Spleen (tissue), 11 donors: ENCODE measurements at regions not wholly inside any gene's neighbourhood (a gene's known extent, or its start where the extent isn't known, plus 50 kb on each side); places are given as distances from the start of the nearest gene placed in this dataset.

Source experiments
- DNase-seq: peaks from one replicate; pipeline ENCODE4 v3.0.0-alpha.2; 2020
- H3K27ac ChIP-seq, 8 donors: fragments of 200-600 bp; sonication (generic) in 7 of 8; 1 replicate in 4 of 8; 2 replicates in 4 of 8; pipeline versions ENCODE4 v1.5.0 to v1.8.0; 2016 to 2021; ENCODE audit warnings: inconsistent platforms in 4 of 8, mild to moderate bottlenecking in 4 of 8, moderate library complexity in 1 of 8
- H3K27me3 ChIP-seq, 7 donors: fragments of 200-600 bp; sonication (generic) in 6 of 7; replicated peaks in 1 of 7; 1 replicate in 4 of 7; 2 replicates in 3 of 7; pipeline versions ENCODE4 v1.5.0 to v1.8.0; 2016 to 2021; ENCODE audit warnings: inconsistent platforms in 3 of 7, mild to moderate bottlenecking in 1 of 7
- H3K36me3 ChIP-seq, 6 donors: fragments of 200-600 bp; sonication (generic) in 5 of 6; 1 replicate in 4 of 6; 2 replicates in 2 of 6; pipeline versions ENCODE4 v1.5.0 to v1.8.0; 2016 to 2021; ENCODE audit warnings: inconsistent platforms in 2 of 6
- H3K4me1 ChIP-seq, 6 donors: fragments of 200-600 bp; sonication (generic) in 5 of 6; 1 replicate in 3 of 6; 2 replicates in 3 of 6; pipeline versions ENCODE4 v1.5.0 to v1.8.0; 2016 to 2021; ENCODE audit warnings: inconsistent platforms in 3 of 6
- H3K4me3 ChIP-seq, 8 donors: fragments of 200-600 bp; sonication (generic) in 7 of 8; 1 replicate in 4 of 8; 2 replicates in 4 of 8; pipeline versions ENCODE4 v1.5.0 to v1.8.0; 2016 to 2021; ENCODE audit warnings: inconsistent platforms in 4 of 8, mild to moderate bottlenecking in 4 of 8, moderate library complexity in 2 of 8
- H3K9me3 ChIP-seq, 8 donors: fragments of 200-600 bp; sonication (generic) in 7 of 8; 1 replicate in 4 of 8; 2 replicates in 4 of 8; pipeline versions ENCODE4 v1.5.0 to v1.8.0; 2016 to 2021; ENCODE audit warnings: inconsistent platforms in 4 of 8
- POLR2A ChIP-seq, 3 donors: fragments of 450-650 bp; IDR thresholded peaks; one replicate each; pipeline ENCODE4 v1.5.1; 2017; ENCODE audit warnings: antibody characterized with exemption in 3 of 3, mild to moderate bottlenecking in 1 of 3
- POLR2AphosphoS5 ChIP-seq, 3 donors: sonication (generic); formaldehyde crosslinking; IDR thresholded peaks; one replicate each; pipeline ENCODE4 v1.5.1; 2017; ENCODE audit warnings: antibody characterized with exemption in 3 of 3
- WGBS, 5 donors: extraction: QIAGEN DNeasy Blood & Tissue Kit in 3 of 5; methylation state at CpG; one replicate each; pipeline versions ENCODE4 v1.1.5 to v1.1.7; 2013 to 2018; 5-methylcytosine and 5-hydroxymethylcytosine counted together
- intact Hi-C: fragments of 100-400 bp; cut with DNase I; formaldehyde crosslinking; loops from one replicate; pipeline ENCODE4 v1.15.0; 2023; ENCODE audit warnings: low total_unique reads
- TF ChIP-seq, protein P1 (sequence below), 11 experiments: fragments of 200-600 bp in 7 of 11; fragments of 450-650 bp in 4 of 11; sonication (generic) in 4 of 11; IDR thresholded peaks in 8 of 11; conservative IDR thresholded peaks in 3 of 11; 1 replicate in 7 of 11; 2 replicates in 4 of 11; pipeline versions ENCODE4 v1.4.0 to v1.8.0; 2016 to 2021; ENCODE audit warnings: antibody characterized with exemption in 11 of 11, inconsistent platforms in 4 of 11, mild to moderate bottlenecking in 1 of 11
- donor health status: healthy with polysubstance abuse.
- donor health status: DM: no; HTN: no; CAD: no; lungs with moderate emphysema.
- donor health status: DM: no; HTN: no; CAD: no.
- donor health status: Bipolar disorder and iron deficiency.
- donor health status: healthy.
- donor health status: DM: no; HTN: no; CAD: no.
- donor health status: DM: yes; HTN: yes; CAD: no.

DNA sequence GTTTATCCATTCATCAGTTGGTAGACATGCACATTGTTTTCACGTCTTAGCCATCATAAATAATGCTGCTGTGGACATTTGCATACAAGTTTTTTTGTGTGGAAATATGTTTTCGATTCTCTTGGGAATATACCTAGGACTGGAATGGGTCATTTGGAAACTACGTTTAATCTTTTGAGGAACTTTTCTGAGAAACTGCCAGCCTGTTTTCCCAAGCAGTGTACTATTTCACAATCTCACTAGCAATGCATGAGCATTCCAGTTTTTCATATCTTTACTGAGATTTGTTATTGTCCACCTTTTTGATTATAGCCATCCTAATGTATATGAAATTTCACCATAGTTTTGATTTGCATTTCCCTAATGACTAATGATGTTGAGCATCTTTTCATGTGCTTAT, 95.7 kb upstream of the JAZF1 start:
- TF ChIP-seq POLR2A (IDR thresholded peaks at IDR 0.05) (no peak), POLR2AphosphoS5 (IDR thresholded peaks at IDR 0.05) (no peak)
- TF ChIP-seq, protein P1, sequence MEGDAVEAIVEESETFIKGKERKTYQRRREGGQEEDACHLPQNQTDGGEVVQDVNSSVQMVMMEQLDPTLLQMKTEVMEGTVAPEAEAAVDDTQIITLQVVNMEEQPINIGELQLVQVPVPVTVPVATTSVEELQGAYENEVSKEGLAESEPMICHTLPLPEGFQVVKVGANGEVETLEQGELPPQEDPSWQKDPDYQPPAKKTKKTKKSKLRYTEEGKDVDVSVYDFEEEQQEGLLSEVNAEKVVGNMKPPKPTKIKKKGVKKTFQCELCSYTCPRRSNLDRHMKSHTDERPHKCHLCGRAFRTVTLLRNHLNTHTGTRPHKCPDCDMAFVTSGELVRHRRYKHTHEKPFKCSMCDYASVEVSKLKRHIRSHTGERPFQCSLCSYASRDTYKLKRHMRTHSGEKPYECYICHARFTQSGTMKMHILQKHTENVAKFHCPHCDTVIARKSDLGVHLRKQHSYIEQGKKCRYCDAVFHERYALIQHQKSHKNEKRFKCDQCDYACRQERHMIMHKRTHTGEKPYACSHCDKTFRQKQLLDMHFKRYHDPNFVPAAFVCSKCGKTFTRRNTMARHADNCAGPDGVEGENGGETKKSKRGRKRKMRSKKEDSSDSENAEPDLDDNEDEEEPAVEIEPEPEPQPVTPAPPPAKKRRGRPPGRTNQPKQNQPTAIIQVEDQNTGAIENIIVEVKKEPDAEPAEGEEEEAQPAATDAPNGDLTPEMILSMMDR (IDR thresholded peaks at IDR 0.05 in 8 of 11, conservative IDR thresholded peaks at IDR 0.05 in 3 of 11) = no peak
- H3K4me3 ChIP-seq = no peak overlapping the region

DNA sequence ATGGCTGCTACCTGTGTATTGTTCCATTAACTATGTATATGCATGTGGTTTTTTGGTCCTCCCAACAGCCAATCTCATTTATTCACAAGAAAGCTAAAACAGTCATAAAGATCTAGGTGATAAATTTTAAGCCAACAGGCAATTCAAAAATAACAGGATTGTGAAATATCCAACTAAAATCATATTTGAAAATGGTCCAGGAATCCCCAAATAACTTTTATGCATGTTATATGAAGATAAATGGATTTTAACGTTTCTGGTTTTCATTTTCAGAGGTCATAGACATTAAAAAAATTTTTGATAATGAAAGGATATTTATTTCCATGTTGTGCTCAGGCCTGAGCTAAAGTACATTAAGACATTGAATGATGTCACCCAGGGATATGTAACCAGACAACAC, 96.8 kb upstream of the JAZF1 start:
- no peaks in the 10 kb centered on the region for H3K36me3 ChIP-seq
- intact Hi-C loops = no loop called here
- H3K27me3 ChIP-seq = no peaks in the 10 kb centered on the region
- no peak overlapping the region for H3K27ac ChIP-seq
- H3K4me3 ChIP-seq = no peak overlapping the region
- DNase-seq = no peak
- TF ChIP-seq POLR2AphosphoS5 (IDR thresholded peaks at IDR 0.05) (no peak), POLR2A (IDR thresholded peaks at IDR 0.05) (no peak)
- TF ChIP-seq, protein P1 (IDR thresholded peaks at IDR 0.05 in 8 of 11, conservative IDR thresholded peaks at IDR 0.05 in 3 of 11) = no peak
- H3K4me1 ChIP-seq = peaks cover 0 to 7% (median 4%) of the 10 kb centered on the region in 6 donors
- 57 to 83% (median 67%) methylated on average over 1 of the region's 1 CpG for WGBS, 5 donors
- H3K9me3 ChIP-seq = peaks cover 0 to 5% (median 0%) of the 10 kb centered on the region in 8 donors

More for the DNA sequence above, 95.7 kb upstream of the JAZF1 start:
- Histone ChIP-seq H3K4me1 (peaks cover 0 to 12% (median 7%) of the 10 kb centered on the region in 6 donors), H3K36me3 (no peaks in the 10 kb centered on the region), H3K9me3 (peaks cover 0 to 5% (median 0%) of the 10 kb centered on the region in 8 donors), H3K27ac (no peak overlapping the region), H3K27me3 (no peaks in the 10 kb centered on the region)
- WGBS, 5 donors = 45 to 71% (median 62%) methylated on average over 3 of the region's 3 CpGs
- no peak for DNase-seq
- intact Hi-C loops = no loop called here

DNA sequence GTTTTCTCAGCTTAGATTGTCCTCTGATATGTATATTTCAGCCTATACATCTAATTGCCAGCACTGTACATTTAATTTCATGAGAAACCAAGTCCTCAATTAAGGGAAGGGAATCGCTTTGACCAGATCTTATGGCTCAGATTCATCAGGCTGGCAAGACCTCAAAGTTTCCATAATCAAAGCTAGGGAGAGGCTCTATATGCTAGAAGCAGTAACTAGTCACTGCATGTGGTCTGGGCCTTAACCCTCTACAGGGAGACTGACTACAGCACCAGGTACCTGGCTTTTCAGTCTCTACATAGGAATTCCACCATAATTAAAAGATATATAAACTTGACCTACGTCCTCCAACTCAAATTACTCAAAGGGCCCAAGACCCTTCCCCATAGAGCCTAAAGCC, 97.4 kb upstream of the JAZF1 start:
- no peaks in the 10 kb centered on the region for H3K27me3 ChIP-seq
- TF ChIP-seq POLR2AphosphoS5 (IDR thresholded peaks at IDR 0.05) (no peak), POLR2A (IDR thresholded peaks at IDR 0.05) (no peak)
- TF ChIP-seq, protein P1 (IDR thresholded peaks at IDR 0.05 in 8 of 11, conservative IDR thresholded peaks at IDR 0.05 in 3 of 11) = no peak
- H3K36me3 ChIP-seq = no peaks in the 10 kb centered on the region
- no peak overlapping the region for H3K4me3 ChIP-seq
- peaks cover 0 to 2% (median 0%) of the 10 kb centered on the region in 6 donors for H3K4me1 ChIP-seq
- peaks cover 0 to 5% (median 0%) of the 10 kb centered on the region in 8 donors for H3K9me3 ChIP-seq
- no peak overlapping the region for H3K27ac ChIP-seq
- no peak for DNase-seq
- intact Hi-C loops = no loop called here
- WGBS, 5 donors = 76 to 98% (median 87%) methylated on average over 2 of the region's 2 CpGs

DNA sequence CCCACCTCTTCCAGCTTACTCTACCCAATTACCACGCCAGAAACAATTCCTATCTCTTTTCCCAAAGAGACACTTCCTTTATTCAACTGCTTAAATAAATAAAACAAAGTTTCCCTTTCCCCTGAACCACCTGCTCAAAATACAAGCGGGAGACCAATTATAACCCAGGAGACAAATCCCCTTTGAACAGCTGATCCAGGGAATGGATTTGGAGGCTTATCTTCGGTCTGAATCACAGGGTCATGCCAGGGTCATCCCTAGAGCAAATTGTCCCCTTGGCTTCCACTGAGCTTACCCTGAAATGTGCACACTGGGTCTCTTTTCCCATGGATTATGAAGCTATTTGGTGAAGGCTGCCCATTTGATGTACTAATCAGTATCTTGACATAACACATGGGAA, 99.9 kb upstream of the JAZF1 start:
- H3K27ac ChIP-seq = no peak overlapping the region
- intact Hi-C loops = no loop called here
- TF ChIP-seq, protein P1 (IDR thresholded peaks at IDR 0.05 in 8 of 11, conservative IDR thresholded peaks at IDR 0.05 in 3 of 11) = no peak
- no peak for TF ChIP-seq POLR2AphosphoS5 (IDR thresholded peaks at IDR 0.05)
- no peak for TF ChIP-seq POLR2A (IDR thresholded peaks at IDR 0.05)
- no peak overlapping the region for H3K4me3 ChIP-seq
- H3K27me3 ChIP-seq = no peaks in the 10 kb centered on the region
- 67 to 79% (median 70%) methylated on average over 3 of the region's 3 CpGs for WGBS, 5 donors
- H3K9me3 ChIP-seq = no peaks in the 10 kb centered on the region
- no peak for DNase-seq
- H3K4me1 ChIP-seq = no peaks in the 10 kb centered on the region
- H3K36me3 ChIP-seq = no peaks in the 10 kb centered on the region
